ENCODE measurements at regions not wholly inside any gene's neighbourhood (a gene's known extent, or its start where the extent isn't known, plus 50 kb on each side); places are given as distances from the start of the nearest gene placed in this dataset.

- no peak for TF ChIP-seq POLR2A (IDR thresholded peaks at IDR 0.05)
- TF ChIP-seq CTCF (IDR thresholded peaks at IDR 0.05), result no peak
These were observed 198.2 kb upstream of the FGGY start for GRCh38 chr1:59098655-59099054.
